Coronary artery (tissue), 2 donors: ENCODE measurements at regions not wholly inside any gene's neighbourhood (a gene's known extent, or its start where the extent isn't known, plus 50 kb on each side); places are given as distances from the start of the nearest gene placed in this dataset.

Experiments
- DNase-seq: peaks from one replicate; pipeline ENCODE4 v3.0.0-alpha.2; 2017; ENCODE audit warnings: low spot score
- H3K27ac ChIP-seq, 2 donors: fragments of 200-600 bp; sonication (generic); one replicate each; pipeline ENCODE4 v1.5.1; 2016 to 2019
- H3K4me3 ChIP-seq: fragments of 200-600 bp; sonication (generic); 2 replicates; pipeline ENCODE4 v1.5.1; 2016; ENCODE audit warnings: mild to moderate bottlenecking, moderate library complexity
- TF ChIP-seq, protein P1 (sequence below): fragments of 200-600 bp; sonication (generic); IDR thresholded peaks from one replicate; pipeline ENCODE4 v1.5.1; 2019; ENCODE audit warnings: antibody characterized with exemption

DNA sequence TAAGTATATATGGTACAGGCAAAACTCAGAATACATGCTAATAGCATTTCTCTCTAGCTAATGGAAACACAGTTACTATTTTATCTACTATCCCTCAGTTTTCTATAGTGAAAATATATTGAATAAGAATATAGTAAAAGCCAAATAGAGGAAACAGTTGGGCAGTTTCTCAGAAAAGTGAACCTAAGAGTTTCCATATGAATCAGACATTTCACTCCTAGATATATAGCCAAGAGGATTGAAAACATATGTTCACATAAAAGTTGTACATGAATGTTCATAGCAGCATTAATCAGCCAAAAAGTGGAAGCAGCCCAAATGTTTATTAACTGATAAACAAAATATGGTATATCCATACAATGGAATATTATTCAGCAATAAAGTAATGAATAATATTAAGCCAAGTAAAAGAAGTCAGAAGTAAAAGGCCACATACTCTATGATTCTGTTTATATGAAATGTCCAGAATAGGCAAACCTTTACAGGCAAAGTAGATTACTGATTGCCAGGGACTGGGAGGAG is 134.6 kb downstream of the CYB561 start:
- Histone ChIP-seq H3K4me3 (no peak overlapping the region), H3K27ac (no peak overlapping the region)
- TF ChIP-seq, protein P1, sequence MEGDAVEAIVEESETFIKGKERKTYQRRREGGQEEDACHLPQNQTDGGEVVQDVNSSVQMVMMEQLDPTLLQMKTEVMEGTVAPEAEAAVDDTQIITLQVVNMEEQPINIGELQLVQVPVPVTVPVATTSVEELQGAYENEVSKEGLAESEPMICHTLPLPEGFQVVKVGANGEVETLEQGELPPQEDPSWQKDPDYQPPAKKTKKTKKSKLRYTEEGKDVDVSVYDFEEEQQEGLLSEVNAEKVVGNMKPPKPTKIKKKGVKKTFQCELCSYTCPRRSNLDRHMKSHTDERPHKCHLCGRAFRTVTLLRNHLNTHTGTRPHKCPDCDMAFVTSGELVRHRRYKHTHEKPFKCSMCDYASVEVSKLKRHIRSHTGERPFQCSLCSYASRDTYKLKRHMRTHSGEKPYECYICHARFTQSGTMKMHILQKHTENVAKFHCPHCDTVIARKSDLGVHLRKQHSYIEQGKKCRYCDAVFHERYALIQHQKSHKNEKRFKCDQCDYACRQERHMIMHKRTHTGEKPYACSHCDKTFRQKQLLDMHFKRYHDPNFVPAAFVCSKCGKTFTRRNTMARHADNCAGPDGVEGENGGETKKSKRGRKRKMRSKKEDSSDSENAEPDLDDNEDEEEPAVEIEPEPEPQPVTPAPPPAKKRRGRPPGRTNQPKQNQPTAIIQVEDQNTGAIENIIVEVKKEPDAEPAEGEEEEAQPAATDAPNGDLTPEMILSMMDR = no peak
- DNase-seq = no peak

- no peak for DNase-seq
- TF ChIP-seq, protein P1 = no peak
- H3K27ac ChIP-seq = no peak overlapping the region
- no peak overlapping the region for H3K4me3 ChIP-seq
Observed at GRCh38 chr17:63314761-63315160, 131.3 kb downstream of the CYB561 start.

- Histone ChIP-seq H3K27ac (no peak overlapping the region), H3K4me3 (no peak overlapping the region)
- DNase-seq = no peak
- TF ChIP-seq, protein P1 = no peak
Observed at GRCh38 chr17:63316100-63316499, 130.0 kb downstream of the CYB561 start.

- no peak for DNase-seq
- Histone ChIP-seq H3K4me3 (no peak overlapping the region), H3K27ac (no peak overlapping the region)
- TF ChIP-seq, protein P1 = no peak
Observed at GRCh38 chr17:63317166-63317840, 128.8 kb downstream of the CYB561 start.

DNA sequence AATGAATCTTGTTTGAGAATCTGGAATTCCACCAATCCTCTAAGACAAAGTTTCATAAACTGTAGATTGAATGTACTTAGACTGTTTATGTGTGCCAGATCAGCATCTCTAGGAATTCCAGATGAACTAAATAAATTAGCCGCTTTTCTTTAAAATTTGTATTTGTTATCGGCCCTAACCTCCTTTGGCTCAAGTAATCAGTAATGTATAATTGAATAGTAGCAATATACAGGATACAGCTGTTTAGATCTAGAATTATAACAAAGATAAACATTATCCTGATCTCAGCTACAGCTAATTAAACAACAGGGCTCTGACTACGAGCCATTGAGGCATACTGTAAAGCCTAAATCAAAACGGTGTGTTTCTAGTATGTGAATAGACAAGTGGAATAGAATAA is 120.3 kb downstream of the CYB561 start:
- Histone ChIP-seq H3K27ac (no peak overlapping the region), H3K4me3 (no peak overlapping the region)
- TF ChIP-seq, protein P1 = no peak
- no peak for DNase-seq

- no peak overlapping the region for H3K27ac ChIP-seq
- H3K4me3 ChIP-seq = no peak overlapping the region
- DNase-seq = no peak
- TF ChIP-seq, protein P1 = no peak
Observed at GRCh38 chr17:63329876-63330275, 116.2 kb downstream of the CYB561 start.
